Keratinocyte (primary cell): ENCODE measurements at regions not wholly inside any gene's neighbourhood (a gene's known extent, or its start where the extent isn't known, plus 50 kb on each side); places are given as distances from the start of the nearest gene placed in this dataset.
"Not testable (repeated sequence)": the region's sequence is repeated elsewhere in the genome, so short reads cannot be mapped to it uniquely, and the experiment has no call there.

ENCODE experiments used
- DNase-seq: peaks from one replicate; pipeline ENCODE4 v3.0.0-alpha.2; 2011; ENCODE audit warnings: low read depth, missing footprints, low spot score
- FAIRE-seq: peaks from 2 replicates; lab custom pipeline; 2011; peaks lifted over from hg19 to GRCh38; lab: Jason Lieb, UNC
- H2AFZ ChIP-seq: 2 replicates; pipeline ENCODE4 v1.6.0; 2012; ENCODE audit warnings: low read length, control low read depth, inconsistent platforms; ENCODE audit not compliant: control insufficient read depth
- H3K27ac ChIP-seq: 2 replicates; pipeline ENCODE4 v1.5.1; 2011; ENCODE audit warnings: low read length; ENCODE audit not compliant: control insufficient read depth, insufficient read depth
- H3K27me3 ChIP-seq: 3 replicates; pipeline ENCODE4 v1.6.0; 2011; ENCODE audit warnings: low read length; ENCODE audit not compliant: control insufficient read depth, insufficient read depth; ENCODE audit errors: extremely low read depth
- H3K36me3 ChIP-seq, 2 experiments: 2 replicates in 1 of 2; 3 replicates in 1 of 2; pipeline ENCODE4 v1.5.1; 2011; ENCODE audit warnings: low read length in 2 of 2, mild to moderate bottlenecking in 1 of 2; ENCODE audit not compliant: control insufficient read depth in 2 of 2, insufficient read depth in 2 of 2; ENCODE audit errors: extremely low read depth in 1 of 2
- H3K4me1 ChIP-seq: 3 replicates; pipeline ENCODE4 v1.5.1; 2011; ENCODE audit warnings: low read length; ENCODE audit not compliant: control insufficient read depth, insufficient read depth; ENCODE audit errors: extremely low read depth
- H3K4me2 ChIP-seq: 3 replicates; pipeline ENCODE4 v1.6.0; 2011; ENCODE audit warnings: low read depth, low read length; ENCODE audit not compliant: control insufficient read depth, insufficient read depth; ENCODE audit errors: extremely low read depth
- H3K4me3 ChIP-seq, 3 experiments: fragments of 200-600 bp in 1 of 3; sonication (generic) in 1 of 3; 2 replicates in 2 of 3; 3 replicates in 1 of 3; pipeline ENCODE4 v1.5.1; 2011 to 2016; ENCODE audit warnings: low read length in 3 of 3, mild to moderate bottlenecking in 3 of 3, control low read depth in 2 of 3, inconsistent platforms in 1 of 3, low read depth in 1 of 3, mixed read lengths in 1 of 3, mixed run types in 1 of 3, moderate library complexity in 1 of 3; ENCODE audit not compliant: control insufficient read depth in 2 of 3, insufficient read depth in 2 of 3; ENCODE audit errors: extremely low read depth in 1 of 3
- H3K79me2 ChIP-seq: 2 replicates; pipeline ENCODE4 v1.6.0; 2012; ENCODE audit warnings: low read length; ENCODE audit not compliant: control insufficient read depth, insufficient read depth
- H3K9ac ChIP-seq: 3 replicates; pipeline ENCODE4 v1.6.0; 2011; ENCODE audit warnings: low read length; ENCODE audit not compliant: control insufficient read depth, insufficient read depth; ENCODE audit errors: extremely low read depth
- H3K9me1 ChIP-seq: 3 replicates; pipeline ENCODE4 v1.6.0; 2011; ENCODE audit warnings: low read length; ENCODE audit not compliant: control insufficient read depth, insufficient read depth; ENCODE audit errors: extremely low read depth
- H3K9me3 ChIP-seq: 2 replicates; pipeline ENCODE4 v1.5.1; 2012; ENCODE audit warnings: low read depth, low read length; ENCODE audit not compliant: control insufficient read depth
- H4K20me1 ChIP-seq: 3 replicates; pipeline ENCODE4 v1.6.0; 2011; ENCODE audit warnings: low read length; ENCODE audit not compliant: control insufficient read depth, insufficient read depth; ENCODE audit errors: extremely low read depth
- EZH2 ChIP-seq: IDR thresholded peaks from one replicate; pipeline ENCODE4 v1.6.1; 2012; ENCODE audit warnings: inconsistent platforms, mild to moderate bottlenecking, low read length, moderate library complexity
- dilution Hi-C: fragments of 300-500 bp; cut with MboI; formaldehyde crosslinking; loops from one replicate; pipeline ENCODE4 v1.7.0; 2020; ENCODE audit warnings: low sequenced_read_pairs; ENCODE audit not compliant: extremely low pct_ligation_motif_present
- TF ChIP-seq, protein P1 (sequence below), 3 experiments: IDR thresholded peaks in 1 of 3; conservative IDR thresholded peaks in 1 of 3; optimal IDR thresholded peaks in 1 of 3; 2 replicates in 2 of 3; 3 replicates in 1 of 3; pipeline versions ENCODE3 to v1.5.1; 2011; ENCODE audit warnings: low read length in 3 of 3, mild to moderate bottlenecking in 3 of 3, moderate library complexity in 2 of 3, control low read depth in 1 of 3, inconsistent platforms in 1 of 3; ENCODE audit not compliant: insufficient read depth in 2 of 3; ENCODE audit errors: extremely low read depth in 1 of 3

GRCh38 chr17:77804796-77805426 is 153.6 kb upstream of the TNRC6C start:
- Histone ChIP-seq H3K79me2 (no peaks in the 10 kb centered on the region), H3K4me3 (no peak overlapping the region), H4K20me1 (no peaks in the 10 kb centered on the region), H3K36me3 (no peaks in the 10 kb centered on the region), H3K27ac (no peak overlapping the region), H2AFZ (no peak overlapping the region), H3K9me1 (no peaks in the 10 kb centered on the region), H3K27me3 (peaks cover 29% of the 10 kb centered on the region), H3K4me1 (no peaks in the 10 kb centered on the region), H3K4me2 (no peak overlapping the region), H3K9ac (no peak overlapping the region), H3K9me3 (peaks cover 2% of the 10 kb centered on the region)
- dilution Hi-C loops, result no loop called here
- FAIRE-seq, result no peak
- no peak for DNase-seq
- no peak for TF ChIP-seq EZH2
- TF ChIP-seq, protein P1, sequence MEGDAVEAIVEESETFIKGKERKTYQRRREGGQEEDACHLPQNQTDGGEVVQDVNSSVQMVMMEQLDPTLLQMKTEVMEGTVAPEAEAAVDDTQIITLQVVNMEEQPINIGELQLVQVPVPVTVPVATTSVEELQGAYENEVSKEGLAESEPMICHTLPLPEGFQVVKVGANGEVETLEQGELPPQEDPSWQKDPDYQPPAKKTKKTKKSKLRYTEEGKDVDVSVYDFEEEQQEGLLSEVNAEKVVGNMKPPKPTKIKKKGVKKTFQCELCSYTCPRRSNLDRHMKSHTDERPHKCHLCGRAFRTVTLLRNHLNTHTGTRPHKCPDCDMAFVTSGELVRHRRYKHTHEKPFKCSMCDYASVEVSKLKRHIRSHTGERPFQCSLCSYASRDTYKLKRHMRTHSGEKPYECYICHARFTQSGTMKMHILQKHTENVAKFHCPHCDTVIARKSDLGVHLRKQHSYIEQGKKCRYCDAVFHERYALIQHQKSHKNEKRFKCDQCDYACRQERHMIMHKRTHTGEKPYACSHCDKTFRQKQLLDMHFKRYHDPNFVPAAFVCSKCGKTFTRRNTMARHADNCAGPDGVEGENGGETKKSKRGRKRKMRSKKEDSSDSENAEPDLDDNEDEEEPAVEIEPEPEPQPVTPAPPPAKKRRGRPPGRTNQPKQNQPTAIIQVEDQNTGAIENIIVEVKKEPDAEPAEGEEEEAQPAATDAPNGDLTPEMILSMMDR (optimal IDR thresholded peaks at IDR 0.05 in 1 of 3, IDR thresholded peaks at IDR 0.05 in 1 of 3, conservative IDR thresholded peaks at IDR 0.05 in 1 of 3; ENCODE audit: extremely low read depth in 1 of 3, insufficient read depth in 2 of 3, low read length in 3 of 3), result no peak

GRCh38 chr17:77805970-77806369 is 152.5 kb upstream of the TNRC6C start:
- H3K36me3 ChIP-seq, DNase-seq, H3K4me1 ChIP-seq, dilution Hi-C loops, H3K79me2 ChIP-seq, H3K9ac ChIP-seq, H3K4me2 ChIP-seq, FAIRE-seq, H2AFZ ChIP-seq, H3K27ac ChIP-seq, H3K9me3 ChIP-seq, H4K20me1 ChIP-seq, H3K9me1 ChIP-seq, H3K4me3 ChIP-seq: not testable (repeated sequence)
- H3K27me3 ChIP-seq, result peaks cover 26% of the 10 kb centered on the region
